Glomerular endothelial cell (primary cell): ENCODE measurements at regions not wholly inside any gene's neighbourhood (a gene's known extent, or its start where the extent isn't known, plus 50 kb on each side); places are given as distances from the start of the nearest gene placed in this dataset.
A peak's percentile ranks its signal among the peaks of the same experiment; 100 is the strongest.

ENCODE experiments used
- DNase-seq: peaks from one replicate; pipeline ENCODE4 v3.0.0-alpha.2; 2011; ENCODE audit warnings: low read depth, low spot score; ENCODE audit errors: extremely low read depth

GRCh38 chr3:159123877-159124276 lies 322.0 kb downstream of the MFSD1 start:
- DNase-seq = no peak

- DNase-seq = no peak
These were observed 324.6 kb downstream of the MFSD1 start for GRCh38 chr3:159126261-159127020.

GRCh38 chr3:159127021-159127392 lies 325.2 kb downstream of the MFSD1 start:
- no peak for DNase-seq

DNA sequence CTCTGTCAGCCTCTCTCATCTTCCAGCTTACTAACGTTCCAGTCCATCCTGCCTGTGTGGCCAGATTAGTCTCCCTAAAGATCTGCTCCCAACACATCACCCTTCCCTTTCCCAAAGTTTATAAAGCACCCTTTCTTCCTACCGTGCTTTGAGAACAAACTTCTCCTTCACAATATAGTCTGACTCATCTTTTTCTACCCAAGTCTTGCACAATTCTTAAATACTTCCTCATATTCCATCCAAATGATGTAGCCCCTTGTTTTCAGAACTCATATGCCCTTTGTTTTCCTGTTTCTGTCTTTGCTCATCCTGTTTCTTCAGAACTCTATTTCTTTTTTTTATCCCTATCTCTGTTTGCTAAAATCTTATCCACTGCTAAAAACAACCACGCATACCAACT lies 326.8 kb downstream of the MFSD1 start:
- no peak for DNase-seq

- no peak for DNase-seq
These were observed 328.3 kb downstream of the MFSD1 start for GRCh38 chr3:159130108-159130507.

DNA sequence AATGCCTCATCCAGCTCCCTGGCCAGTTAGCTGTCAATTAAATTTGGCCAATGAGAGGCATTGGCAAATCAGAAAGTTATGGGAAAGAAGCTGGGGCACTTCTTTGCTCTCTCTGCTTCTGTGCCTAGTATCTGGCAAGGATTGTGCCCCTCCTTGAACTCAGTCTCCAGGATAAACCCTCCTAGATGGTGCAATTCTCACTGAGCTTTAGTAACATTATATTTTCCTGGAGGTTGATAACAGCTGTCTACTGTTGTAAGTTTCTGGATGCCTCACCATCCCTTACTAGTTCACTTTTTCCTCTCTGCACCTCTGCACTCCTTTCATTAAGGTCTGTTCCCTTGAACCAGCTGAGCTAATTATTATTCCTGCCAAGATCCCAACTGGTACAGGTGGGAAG lies 329.5 kb downstream of the MFSD1 start:
- DNase-seq = no peak

DNA sequence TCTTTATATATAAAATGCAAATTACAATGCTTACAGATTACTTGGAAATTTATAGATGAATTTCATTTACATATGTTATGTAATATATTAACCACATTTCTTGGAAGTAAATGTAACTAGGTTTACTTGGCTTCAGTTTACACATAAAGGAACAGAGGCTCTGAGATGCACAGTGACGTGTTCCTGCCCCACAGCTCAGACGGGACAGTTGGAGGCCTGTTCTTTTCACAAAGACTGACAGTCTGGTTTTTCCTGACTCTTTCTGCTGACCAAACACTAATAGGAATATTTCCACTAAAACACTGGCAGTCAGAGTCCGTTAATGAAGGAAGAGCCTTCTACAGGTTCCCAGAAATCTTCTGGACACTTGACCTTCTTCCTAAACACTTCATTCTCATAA lies 336.1 kb downstream of the MFSD1 start:
- DNase-seq = no peak

DNA sequence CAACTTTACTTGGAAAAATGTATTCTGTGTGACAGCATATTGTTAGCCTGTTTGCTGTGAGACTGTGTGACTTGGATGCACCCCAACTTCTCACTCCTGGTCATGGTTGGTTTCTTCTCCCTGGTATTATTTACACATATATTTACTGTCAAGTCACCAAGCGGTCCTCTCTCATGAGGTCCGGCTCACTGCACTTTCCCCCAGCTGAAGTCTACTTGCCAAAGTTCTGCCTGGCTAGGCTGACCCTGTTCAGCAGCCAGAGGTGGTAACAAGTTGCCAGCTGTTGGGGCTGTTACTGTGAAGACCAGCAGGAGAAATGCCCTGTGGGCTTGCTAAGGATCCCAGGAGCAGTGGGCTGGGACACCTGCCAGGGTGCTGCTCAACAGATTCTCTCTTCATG lies 337.5 kb downstream of the MFSD1 start:
- DNase-seq = no peak

DNA sequence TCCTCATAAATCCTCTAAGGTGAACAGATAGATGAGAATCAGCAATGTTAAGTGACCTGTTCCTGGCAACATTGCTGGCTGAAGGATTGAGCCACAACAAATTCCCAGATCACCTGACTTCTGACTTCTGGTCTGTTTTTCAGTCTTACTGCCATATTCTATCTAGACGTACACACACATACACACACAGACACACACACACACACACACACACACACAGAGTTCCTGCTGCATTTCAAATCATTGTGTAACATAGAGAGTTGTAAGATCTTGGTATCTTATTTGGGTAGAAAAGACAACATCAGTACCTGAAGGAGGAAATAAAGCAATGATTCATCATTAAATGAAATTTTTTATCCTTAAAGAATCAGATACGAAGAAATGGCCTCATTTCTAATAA lies 342.6 kb downstream of the MFSD1 start:
- no peak for DNase-seq

DNA sequence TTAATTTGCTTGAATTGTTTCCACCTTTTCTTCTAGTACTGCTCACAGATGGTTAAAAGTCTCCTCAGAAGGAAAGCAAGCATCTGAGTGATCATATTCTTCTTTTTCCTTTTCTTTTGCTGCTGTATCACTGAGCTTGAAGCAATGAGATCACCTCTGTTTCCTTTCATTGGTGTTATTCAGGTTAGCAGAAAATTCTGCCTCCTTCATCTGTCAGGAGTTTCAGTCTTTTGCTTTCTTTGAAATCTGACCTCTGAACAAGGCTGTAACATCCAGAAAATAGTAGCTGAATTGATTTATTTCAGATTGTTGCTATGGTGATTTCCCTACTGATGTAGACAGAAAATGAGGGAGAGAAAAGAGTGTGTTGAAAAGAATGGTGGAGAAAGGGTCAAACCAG lies 343.0 kb downstream of the MFSD1 start:
- no peak for DNase-seq

DNA sequence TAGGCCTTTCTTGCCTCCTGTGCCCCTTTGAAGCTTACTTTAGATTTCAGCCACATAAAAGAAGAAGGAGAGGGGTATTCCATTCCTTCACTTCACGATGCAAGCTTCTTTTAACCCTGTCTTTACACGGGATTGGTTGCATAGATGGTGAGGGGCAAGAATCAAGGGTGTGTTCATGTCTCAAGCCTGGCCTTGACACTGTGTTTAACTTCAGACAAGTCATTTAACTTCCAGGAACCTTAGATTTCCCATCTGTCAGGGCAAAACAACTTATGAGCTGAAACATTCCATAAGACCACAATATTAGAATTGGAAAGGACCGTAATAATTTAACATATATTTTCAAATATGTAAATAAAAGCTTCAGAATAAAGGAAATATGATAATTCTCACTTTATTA lies 344.5 kb downstream of the MFSD1 start:
- DNase-seq = no peak

- DNase-seq = no peak
These were observed 345.1 kb downstream of the MFSD1 start for GRCh38 chr3:159146856-159147435.

- no peak for DNase-seq
These were observed 346.0 kb downstream of the MFSD1 start for GRCh38 chr3:159147813-159148212.

DNA sequence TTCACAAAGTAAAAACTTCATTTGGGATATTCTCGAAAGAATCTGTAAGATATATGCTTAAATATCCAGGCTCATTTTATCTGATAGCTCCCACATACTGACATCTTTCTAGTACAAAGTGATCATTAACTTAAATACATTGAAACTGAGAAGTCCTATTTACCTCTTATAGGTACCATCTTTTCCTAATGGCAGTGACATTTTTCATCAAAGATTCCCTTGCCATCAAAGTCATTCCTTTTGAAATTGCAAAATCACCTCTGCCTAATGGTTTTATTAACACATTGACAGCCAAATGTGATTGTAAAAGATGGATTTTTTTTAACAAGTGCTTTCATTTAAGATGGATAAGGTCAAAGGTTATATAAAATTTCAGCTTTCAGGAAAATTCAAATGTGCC lies 346.6 kb downstream of the MFSD1 start:
- DNase-seq = no peak

- DNase-seq = no peak
These were observed 347.3 kb downstream of the MFSD1 start for GRCh38 chr3:159149131-159149530.

- no peak for DNase-seq
These were observed 347.8 kb downstream of the MFSD1 start for GRCh38 chr3:159149633-159150032.

GRCh38 chr3:159150180-159150579 lies 348.3 kb downstream of the MFSD1 start:
- DNase-seq = no peak

- no peak for DNase-seq
These were observed 349.3 kb downstream of the MFSD1 start for GRCh38 chr3:159151130-159151529.

DNA sequence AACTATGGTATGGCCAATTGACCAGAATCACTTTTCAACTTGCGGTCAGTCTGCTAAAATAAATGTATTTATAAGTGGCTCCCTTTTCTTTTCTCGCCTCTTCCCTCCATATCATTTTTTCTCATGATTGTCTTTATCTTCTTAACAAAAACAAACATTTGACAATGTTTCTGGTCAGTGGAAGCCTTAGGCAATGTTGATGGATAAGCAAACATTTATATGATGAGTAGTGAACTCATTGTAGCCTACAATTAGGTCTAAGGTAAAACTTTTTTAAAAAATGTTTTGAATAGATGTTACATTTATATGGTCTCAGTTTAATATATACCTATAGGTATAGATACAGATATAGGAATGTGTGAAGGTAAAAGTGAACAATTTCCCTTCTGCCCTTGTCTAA lies 355.4 kb downstream of the MFSD1 start:
- DNase-seq = no peak

DNA sequence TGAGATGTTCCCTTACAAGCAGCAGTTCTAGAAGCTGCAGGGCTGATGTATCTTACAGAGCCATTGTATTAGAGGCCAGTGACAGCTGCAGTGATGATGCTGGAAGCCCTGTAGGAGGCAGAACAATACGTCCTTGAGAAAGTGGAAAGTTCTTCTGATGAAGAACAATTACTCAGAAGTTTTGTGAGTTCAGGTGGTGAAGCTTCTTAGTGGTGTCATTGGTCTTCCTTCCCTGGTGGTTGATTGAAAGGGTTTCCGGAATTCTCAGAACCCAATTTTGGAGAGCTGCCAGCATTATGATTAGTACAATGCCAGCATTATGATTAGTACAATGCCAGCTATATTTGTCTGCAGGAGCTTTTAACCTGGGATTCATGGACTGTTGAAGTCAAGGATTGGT lies 356.4 kb downstream of the MFSD1 start:
- peak; percentile 76 for DNase-seq

- DNase-seq = no peak
These were observed 356.9 kb downstream of the MFSD1 start for GRCh38 chr3:159158801-159159200.

DNA sequence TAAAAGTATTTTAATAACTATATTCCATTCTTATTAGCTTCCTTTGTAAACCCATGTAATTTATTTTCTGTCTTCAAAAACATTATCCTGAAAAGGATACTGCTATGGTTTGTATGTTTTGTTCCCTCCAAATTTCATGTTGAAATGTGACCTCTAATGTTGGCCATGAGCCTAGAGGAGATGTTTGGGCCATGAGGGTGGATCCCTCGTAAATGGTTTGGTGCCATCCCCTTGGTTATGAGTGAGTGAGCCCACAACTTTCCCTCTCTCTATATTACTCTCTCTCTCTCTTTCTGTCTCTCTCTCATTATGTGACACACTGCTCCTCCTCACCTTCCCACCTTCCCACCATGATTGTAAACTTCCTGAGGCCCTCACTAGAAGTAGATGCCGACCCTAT lies 357.7 kb downstream of the MFSD1 start:
- no peak for DNase-seq

DNA sequence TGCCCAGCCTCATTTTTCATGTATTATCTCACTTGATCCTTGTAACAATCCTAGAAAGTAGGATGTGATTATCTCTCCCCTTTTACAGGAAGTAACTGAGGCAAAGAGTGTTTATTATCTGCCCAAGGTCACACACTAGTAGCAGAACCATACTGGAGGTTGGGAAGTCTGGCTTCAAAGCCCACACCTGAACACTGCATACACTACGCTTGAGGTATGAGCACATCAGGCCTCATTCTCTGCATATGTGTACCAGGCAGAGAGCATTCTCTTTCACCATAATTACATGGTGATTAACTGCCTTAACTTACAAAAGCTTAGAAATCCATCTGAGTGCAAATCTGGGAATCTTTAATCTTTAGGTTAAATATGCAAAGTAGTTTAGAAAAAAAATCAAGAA lies 361.8 kb downstream of the MFSD1 start:
- DNase-seq = no peak
